ENCODE measurements at regions not wholly inside any gene's neighbourhood (a gene's known extent, or its start where the extent isn't known, plus 50 kb on each side); places are given as distances from the start of the nearest gene placed in this dataset.

GRCh38 chr14:53354336-53354735 is 201.2 kb upstream of the DDHD1 start:
- no peaks in the 10 kb centered on the region for H3K9me2 ChIP-seq (ENCODE audit: insufficient read depth)
- BruUV-seq (replicated peaks), result no TSS peak
- H3K9me3 ChIP-seq (ENCODE audit: insufficient read depth, low read depth), result no peaks in the 10 kb centered on the region
- intact Hi-C loops (cut with micrococcal nuclease; ENCODE audit: unreplicated experiment), result no loop called here
- no peak overlapping the region for H3K27ac ChIP-seq
- no peak overlapping the region for H3K4me2 ChIP-seq
- H3K4me1 ChIP-seq (replicated peaks; ENCODE audit: insufficient read depth), result 0 out of 2 replicates have a peak, but pooled peaks cover 5% of the 10 kb centered on the region
- no peak overlapping the region for H3K4me3 ChIP-seq
- no peaks in the 10 kb centered on the region for H3K79me2 ChIP-seq (ENCODE audit: low read depth)
- DNase-seq, result no peak
- TF ChIP-seq, protein P1, sequence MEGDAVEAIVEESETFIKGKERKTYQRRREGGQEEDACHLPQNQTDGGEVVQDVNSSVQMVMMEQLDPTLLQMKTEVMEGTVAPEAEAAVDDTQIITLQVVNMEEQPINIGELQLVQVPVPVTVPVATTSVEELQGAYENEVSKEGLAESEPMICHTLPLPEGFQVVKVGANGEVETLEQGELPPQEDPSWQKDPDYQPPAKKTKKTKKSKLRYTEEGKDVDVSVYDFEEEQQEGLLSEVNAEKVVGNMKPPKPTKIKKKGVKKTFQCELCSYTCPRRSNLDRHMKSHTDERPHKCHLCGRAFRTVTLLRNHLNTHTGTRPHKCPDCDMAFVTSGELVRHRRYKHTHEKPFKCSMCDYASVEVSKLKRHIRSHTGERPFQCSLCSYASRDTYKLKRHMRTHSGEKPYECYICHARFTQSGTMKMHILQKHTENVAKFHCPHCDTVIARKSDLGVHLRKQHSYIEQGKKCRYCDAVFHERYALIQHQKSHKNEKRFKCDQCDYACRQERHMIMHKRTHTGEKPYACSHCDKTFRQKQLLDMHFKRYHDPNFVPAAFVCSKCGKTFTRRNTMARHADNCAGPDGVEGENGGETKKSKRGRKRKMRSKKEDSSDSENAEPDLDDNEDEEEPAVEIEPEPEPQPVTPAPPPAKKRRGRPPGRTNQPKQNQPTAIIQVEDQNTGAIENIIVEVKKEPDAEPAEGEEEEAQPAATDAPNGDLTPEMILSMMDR (conservative IDR thresholded peaks at IDR 0.05), result no peak
- no peak for TF ChIP-seq EZH2 (IDR thresholded peaks at IDR 0.05; ENCODE audit: low read depth)
- H2AFZ ChIP-seq, result no peak overlapping the region
- POLR2A ChIA-PET (ENCODE audit: unreplicated experiment), result no interaction called here
- H3F3A ChIP-seq (ENCODE audit: insufficient read depth, low read depth), result no peaks in the 10 kb centered on the region
- no peaks in the 10 kb centered on the region for H3K36me3 ChIP-seq (ENCODE audit: low read depth)
- H3K27me3 ChIP-seq (ENCODE audit: insufficient read depth, low read depth), result no peaks in the 10 kb centered on the region
- H4K20me1 ChIP-seq (ENCODE audit: insufficient read depth), result no peaks in the 10 kb centered on the region
- CTCF ChIA-PET, result no interaction called here

DNA sequence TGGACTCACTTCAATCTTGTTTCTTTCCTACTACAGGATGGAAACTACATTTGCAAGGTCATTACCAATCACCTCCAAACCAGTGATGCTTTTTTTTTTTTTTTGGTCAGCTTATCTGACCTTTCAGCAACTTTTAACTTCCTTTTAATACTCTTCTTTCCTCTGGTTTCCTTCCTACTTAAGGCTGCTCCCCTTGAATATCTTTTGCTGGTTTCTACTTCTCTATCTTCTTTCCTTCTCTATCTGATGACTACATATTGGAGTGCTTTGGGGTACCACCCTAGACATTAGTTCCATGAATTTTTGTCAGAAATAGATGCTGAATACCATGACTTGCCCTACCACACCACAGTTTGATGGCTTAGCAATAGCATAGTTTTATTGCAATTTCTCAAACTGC is 197.7 kb upstream of the DDHD1 start:
- Histone ChIP-seq H3K27ac (no peak overlapping the region), H3K36me3 (ENCODE audit: low read depth) (no peaks in the 10 kb centered on the region), H2AFZ (no peak overlapping the region), H3F3A (ENCODE audit: insufficient read depth, low read depth) (no peaks in the 10 kb centered on the region), H3K9me2 (ENCODE audit: insufficient read depth) (no peaks in the 10 kb centered on the region), H3K9me3 (ENCODE audit: insufficient read depth, low read depth) (no peaks in the 10 kb centered on the region), H3K4me2 (no peak overlapping the region), H3K4me3 (no peak overlapping the region), H3K4me1 (replicated peaks; ENCODE audit: insufficient read depth) (0 out of 2 replicates have a peak, but pooled peaks cover 5% of the 10 kb centered on the region), H4K20me1 (ENCODE audit: insufficient read depth) (no peaks in the 10 kb centered on the region), H3K27me3 (ENCODE audit: insufficient read depth, low read depth) (no peaks in the 10 kb centered on the region), H3K79me2 (ENCODE audit: low read depth) (no peaks in the 10 kb centered on the region)
- no peak for TF ChIP-seq EZH2 (IDR thresholded peaks at IDR 0.05; ENCODE audit: low read depth)
- TF ChIP-seq, protein P1 (conservative IDR thresholded peaks at IDR 0.05), result no peak
- no TSS peak for BruUV-seq (replicated peaks)
- intact Hi-C loops (cut with micrococcal nuclease; ENCODE audit: unreplicated experiment), result no loop called here
- ChIA-PET CTCF (no interaction called here), POLR2A (ENCODE audit: unreplicated experiment) (no interaction called here)
- no peak for DNase-seq

- no peak overlapping the region for H3K4me3 ChIP-seq
- H3K4me1 ChIP-seq (replicated peaks; ENCODE audit: insufficient read depth), result 0 out of 2 replicates have a peak, but pooled peaks cover 4% of the 10 kb centered on the region
- ChIA-PET POLR2A (ENCODE audit: unreplicated experiment) (no interaction called here), CTCF (no interaction called here)
- no peak overlapping the region for H2AFZ ChIP-seq
- no TSS peak for BruUV-seq (replicated peaks)
- no peaks in the 10 kb centered on the region for H3K79me2 ChIP-seq (ENCODE audit: low read depth)
- H3K9me3 ChIP-seq (ENCODE audit: insufficient read depth, low read depth), result no peaks in the 10 kb centered on the region
- H4K20me1 ChIP-seq (ENCODE audit: insufficient read depth), result no peaks in the 10 kb centered on the region
- no peak overlapping the region for H3K27ac ChIP-seq
- intact Hi-C loops (cut with micrococcal nuclease; ENCODE audit: unreplicated experiment), result no loop called here
- H3K36me3 ChIP-seq (ENCODE audit: low read depth), result no peaks in the 10 kb centered on the region
- H3K9me2 ChIP-seq (ENCODE audit: insufficient read depth), result no peaks in the 10 kb centered on the region
- DNase-seq, result no peak
- no peaks in the 10 kb centered on the region for H3K27me3 ChIP-seq (ENCODE audit: insufficient read depth, low read depth)
- no peak overlapping the region for H3K4me2 ChIP-seq
- no peak for TF ChIP-seq EZH2 (IDR thresholded peaks at IDR 0.05; ENCODE audit: low read depth)
- TF ChIP-seq, protein P1 (conservative IDR thresholded peaks at IDR 0.05), result no peak
- no peaks in the 10 kb centered on the region for H3F3A ChIP-seq (ENCODE audit: insufficient read depth, low read depth)
These were observed 197.3 kb upstream of the DDHD1 start for GRCh38 chr14:53350429-53350828.
